IPS-15b (cell line): ENCODE measurements at regions not wholly inside any gene's neighbourhood (a gene's known extent, or its start where the extent isn't known, plus 50 kb on each side); places are given as distances from the start of the nearest gene placed in this dataset.

Source experiments
- H3K27me3 ChIP-seq: one replicate; pipeline ENCODE4 v1.6.1; 2013; ENCODE audit warnings: low read length; ENCODE audit not compliant: control insufficient read depth, insufficient read depth
- H3K36me3 ChIP-seq: one replicate; pipeline ENCODE4 v1.6.1; 2013; ENCODE audit warnings: low read length; ENCODE audit not compliant: control insufficient read depth, insufficient read depth
- H3K4me1 ChIP-seq: one replicate; pipeline ENCODE4 v1.6.1; 2013; ENCODE audit warnings: mild to moderate bottlenecking, low read length; ENCODE audit not compliant: control insufficient read depth, insufficient read depth
- H3K4me3 ChIP-seq: one replicate; pipeline ENCODE4 v1.5.1; 2013; ENCODE audit warnings: low read depth, low read length
- H3K9ac ChIP-seq: one replicate; pipeline ENCODE4 v1.6.1; 2013; ENCODE audit warnings: low read depth, mild to moderate bottlenecking, low read length
- H3K9me3 ChIP-seq: one replicate; pipeline ENCODE4 v1.6.1; 2013; ENCODE audit warnings: mild to moderate bottlenecking, low read length; ENCODE audit not compliant: control insufficient read depth, insufficient read depth

GRCh38 chr7:88495881-88496725 is 189.4 kb upstream of the STEAP4 start:
- Histone ChIP-seq H3K36me3 (no peaks in the 10 kb centered on the region), H3K9ac (no peak overlapping the region), H3K4me1 (peaks cover 8% of the 10 kb centered on the region), H3K27me3 (no peaks in the 10 kb centered on the region), H3K9me3 (no peaks in the 10 kb centered on the region), H3K4me3 (no peak overlapping the region)

- Histone ChIP-seq H3K4me3 (no peak overlapping the region), H3K9me3 (no peaks in the 10 kb centered on the region), H3K4me1 (peaks cover 17% of the 10 kb centered on the region), H3K9ac (no peak overlapping the region), H3K27me3 (no peaks in the 10 kb centered on the region), H3K36me3 (no peaks in the 10 kb centered on the region)
Measured at GRCh38 chr7:88492153-88492552, 185.5 kb upstream of the STEAP4 start.

- peaks cover 17% of the 10 kb centered on the region for H3K4me1 ChIP-seq
- H3K36me3 ChIP-seq = no peaks in the 10 kb centered on the region
- no peak overlapping the region for H3K4me3 ChIP-seq
- H3K9me3 ChIP-seq = no peaks in the 10 kb centered on the region
- H3K27me3 ChIP-seq = no peaks in the 10 kb centered on the region
- no peak overlapping the region for H3K9ac ChIP-seq
Measured at GRCh38 chr7:88490874-88491273, 184.2 kb upstream of the STEAP4 start.

- no peak overlapping the region for H3K9ac ChIP-seq
- H3K36me3 ChIP-seq = no peaks in the 10 kb centered on the region
- no peak overlapping the region for H3K4me3 ChIP-seq
- peaks cover 12% of the 10 kb centered on the region for H3K4me1 ChIP-seq
- H3K9me3 ChIP-seq = no peaks in the 10 kb centered on the region
- no peaks in the 10 kb centered on the region for H3K27me3 ChIP-seq
Measured at GRCh38 chr7:88490161-88490560, 183.5 kb upstream of the STEAP4 start.

- no peaks in the 10 kb centered on the region for H3K27me3 ChIP-seq
- no peaks in the 10 kb centered on the region for H3K36me3 ChIP-seq
- H3K9me3 ChIP-seq = no peaks in the 10 kb centered on the region
- no peak overlapping the region for H3K4me3 ChIP-seq
- H3K9ac ChIP-seq = no peak overlapping the region
- peaks cover 8% of the 10 kb centered on the region for H3K4me1 ChIP-seq
Measured at GRCh38 chr7:88485821-88486220, 179.1 kb upstream of the STEAP4 start.

- no peak overlapping the region for H3K4me3 ChIP-seq
- no peaks in the 10 kb centered on the region for H3K27me3 ChIP-seq
- H3K9me3 ChIP-seq = no peaks in the 10 kb centered on the region
- no peaks in the 10 kb centered on the region for H3K36me3 ChIP-seq
- H3K9ac ChIP-seq = no peak overlapping the region
- H3K4me1 ChIP-seq = no peaks in the 10 kb centered on the region
Measured at GRCh38 chr7:88484551-88484950, 177.9 kb upstream of the STEAP4 start.

- Histone ChIP-seq H3K27me3 (no peaks in the 10 kb centered on the region), H3K9ac (no peak overlapping the region), H3K4me1 (no peaks in the 10 kb centered on the region), H3K9me3 (no peaks in the 10 kb centered on the region), H3K4me3 (no peak overlapping the region), H3K36me3 (no peaks in the 10 kb centered on the region)
Measured at GRCh38 chr7:88480896-88481295, 174.2 kb upstream of the STEAP4 start.

GRCh38 chr7:88480271-88480670 is 173.6 kb upstream of the STEAP4 start:
- no peaks in the 10 kb centered on the region for H3K36me3 ChIP-seq
- no peaks in the 10 kb centered on the region for H3K9me3 ChIP-seq
- no peaks in the 10 kb centered on the region for H3K27me3 ChIP-seq
- no peaks in the 10 kb centered on the region for H3K4me1 ChIP-seq
- no peak overlapping the region for H3K9ac ChIP-seq
- no peak overlapping the region for H3K4me3 ChIP-seq

GRCh38 chr7:88477976-88478375 is 171.3 kb upstream of the STEAP4 start:
- Histone ChIP-seq H3K9ac (no peak overlapping the region), H3K4me1 (no peaks in the 10 kb centered on the region), H3K9me3 (no peaks in the 10 kb centered on the region), H3K27me3 (no peaks in the 10 kb centered on the region), H3K36me3 (no peaks in the 10 kb centered on the region), H3K4me3 (no peak overlapping the region)

GRCh38 chr7:88465600-88465999 is 158.9 kb upstream of the STEAP4 start:
- no peak overlapping the region for H3K4me3 ChIP-seq
- no peaks in the 10 kb centered on the region for H3K4me1 ChIP-seq
- H3K9ac ChIP-seq = no peak overlapping the region
- H3K9me3 ChIP-seq = no peaks in the 10 kb centered on the region
- H3K36me3 ChIP-seq = no peaks in the 10 kb centered on the region
- no peaks in the 10 kb centered on the region for H3K27me3 ChIP-seq

GRCh38 chr7:88462799-88463198 is 156.1 kb upstream of the STEAP4 start:
- H3K9me3 ChIP-seq = no peaks in the 10 kb centered on the region
- H3K36me3 ChIP-seq = no peaks in the 10 kb centered on the region
- no peak overlapping the region for H3K4me3 ChIP-seq
- no peak overlapping the region for H3K9ac ChIP-seq
- no peaks in the 10 kb centered on the region for H3K27me3 ChIP-seq
- no peaks in the 10 kb centered on the region for H3K4me1 ChIP-seq

GRCh38 chr7:88460650-88461049 is 154.0 kb upstream of the STEAP4 start:
- no peaks in the 10 kb centered on the region for H3K27me3 ChIP-seq
- no peaks in the 10 kb centered on the region for H3K36me3 ChIP-seq
- H3K4me1 ChIP-seq = no peaks in the 10 kb centered on the region
- H3K9me3 ChIP-seq = no peaks in the 10 kb centered on the region
- H3K9ac ChIP-seq = no peak overlapping the region
- no peak overlapping the region for H3K4me3 ChIP-seq
